Astrocyte of the cerebellum (primary cell): ENCODE measurements at regions not wholly inside any gene's neighbourhood (a gene's known extent, or its start where the extent isn't known, plus 50 kb on each side); places are given as distances from the start of the nearest gene placed in this dataset.
A peak's percentile ranks its signal among the peaks of the same experiment; 100 is the strongest.

Experiments used
- DNase-seq: peaks from one replicate; pipeline ENCODE4 v3.0.0-alpha.2; 2011; ENCODE audit warnings: low read depth
- H3K4me3 ChIP-seq: 2 replicates; pipeline ENCODE4 v1.5.1; 2011; ENCODE audit warnings: mild to moderate bottlenecking, low read depth, low read length, moderate library complexity
- in situ Hi-C: cut with HindIII; loops from 2 replicates; pipeline ENCODE4 v1.10.0; 2017; ENCODE audit warnings: low sequenced_read_pairs
- TF ChIP-seq, protein P1 (sequence below): IDR thresholded peaks from 2 replicates; pipeline ENCODE4 v1.5.1; 2012; ENCODE audit warnings: low read length, low read depth, moderate library complexity, mild to moderate bottlenecking; ENCODE audit errors: missing control alignments

DNA sequence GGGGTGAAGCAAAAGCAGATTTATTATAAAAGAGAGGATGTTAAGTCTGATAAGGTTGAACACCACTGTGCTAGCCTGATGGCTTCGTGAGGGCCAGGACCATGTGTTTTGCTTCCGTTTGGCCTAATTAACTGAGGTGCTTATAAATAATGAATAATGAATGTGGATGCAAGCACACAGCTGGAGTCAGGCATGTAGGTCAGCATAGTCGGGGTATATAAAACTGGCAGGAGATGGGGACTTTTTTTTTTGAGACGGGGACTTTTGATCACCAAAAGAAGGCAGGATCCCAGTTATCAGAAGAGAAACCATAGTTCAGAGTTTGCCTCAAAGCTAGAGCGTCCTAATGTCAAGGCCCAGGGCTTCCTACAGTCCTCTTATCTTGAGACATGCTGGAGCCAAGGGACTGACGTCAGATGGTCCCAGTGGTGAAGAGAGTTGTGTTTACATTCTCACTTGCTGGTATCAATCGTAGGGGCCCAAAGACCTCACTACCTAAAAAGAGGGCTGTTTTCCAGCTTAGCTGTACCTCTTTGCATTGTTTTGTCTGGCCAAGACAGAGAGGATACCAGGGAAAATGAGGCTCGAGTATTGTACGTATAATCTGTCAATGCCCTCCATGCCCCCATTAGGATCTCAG, 50.4 kb downstream of the RTL9 start:
- DNase-seq: no peak
- TF ChIP-seq, protein P1, sequence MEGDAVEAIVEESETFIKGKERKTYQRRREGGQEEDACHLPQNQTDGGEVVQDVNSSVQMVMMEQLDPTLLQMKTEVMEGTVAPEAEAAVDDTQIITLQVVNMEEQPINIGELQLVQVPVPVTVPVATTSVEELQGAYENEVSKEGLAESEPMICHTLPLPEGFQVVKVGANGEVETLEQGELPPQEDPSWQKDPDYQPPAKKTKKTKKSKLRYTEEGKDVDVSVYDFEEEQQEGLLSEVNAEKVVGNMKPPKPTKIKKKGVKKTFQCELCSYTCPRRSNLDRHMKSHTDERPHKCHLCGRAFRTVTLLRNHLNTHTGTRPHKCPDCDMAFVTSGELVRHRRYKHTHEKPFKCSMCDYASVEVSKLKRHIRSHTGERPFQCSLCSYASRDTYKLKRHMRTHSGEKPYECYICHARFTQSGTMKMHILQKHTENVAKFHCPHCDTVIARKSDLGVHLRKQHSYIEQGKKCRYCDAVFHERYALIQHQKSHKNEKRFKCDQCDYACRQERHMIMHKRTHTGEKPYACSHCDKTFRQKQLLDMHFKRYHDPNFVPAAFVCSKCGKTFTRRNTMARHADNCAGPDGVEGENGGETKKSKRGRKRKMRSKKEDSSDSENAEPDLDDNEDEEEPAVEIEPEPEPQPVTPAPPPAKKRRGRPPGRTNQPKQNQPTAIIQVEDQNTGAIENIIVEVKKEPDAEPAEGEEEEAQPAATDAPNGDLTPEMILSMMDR: no peak
- in situ Hi-C loops: loop anchor here (25.0 kb wide), 1 partner anchor 222 kb away; no protein-coding TSS in a partner anchor
- H3K4me3 ChIP-seq: no peak overlapping the region

DNA sequence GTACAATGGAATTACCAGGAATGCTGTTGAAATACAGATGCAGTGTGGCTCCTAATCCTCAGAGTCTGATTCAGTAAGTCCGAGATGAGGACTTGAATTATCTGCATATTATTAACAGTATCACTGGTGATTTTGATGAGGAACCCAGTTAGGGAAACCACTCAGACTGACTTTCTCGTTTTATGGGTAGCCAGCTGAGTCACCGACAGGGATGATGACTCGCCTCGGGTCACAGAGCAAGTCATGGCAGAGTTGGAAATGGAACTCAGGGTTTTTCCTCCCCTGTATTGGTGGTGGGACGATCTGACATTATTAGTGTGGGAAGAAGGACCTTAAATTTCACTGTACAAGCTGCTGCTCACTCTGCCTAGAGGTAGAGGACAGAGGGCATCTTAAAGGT, 51.3 kb downstream of the RTL9 start:
- in situ Hi-C loops: loop anchor here (25.0 kb wide), 1 partner anchor 223 kb away; no protein-coding TSS in a partner anchor
- DNase-seq: no peak
- H3K4me3 ChIP-seq: no peak overlapping the region
- TF ChIP-seq, protein P1: no peak

DNA sequence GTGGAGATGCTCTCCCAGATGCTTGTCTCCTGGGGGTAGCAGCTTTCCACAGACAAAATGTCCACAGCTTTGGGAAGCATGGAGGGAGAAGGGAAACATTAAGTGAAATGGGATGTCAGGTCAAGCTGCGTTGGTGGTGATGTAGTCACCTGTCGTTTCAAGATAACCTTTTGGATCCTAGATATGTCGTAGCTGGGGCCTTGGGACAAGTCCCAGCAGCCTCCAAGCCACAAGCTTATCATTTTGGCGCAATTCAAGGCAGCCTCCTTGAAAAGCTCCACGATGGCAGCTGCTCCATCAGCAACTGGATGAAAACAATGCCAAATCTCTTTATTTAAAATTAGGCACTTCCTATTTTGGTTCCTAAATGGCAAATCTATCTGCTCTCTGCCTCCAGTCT, 52.0 kb downstream of the RTL9 start:
- no peak for DNase-seq
- in situ Hi-C loops: loop anchor here (25.0 kb wide), 1 partner anchor 223 kb away; no protein-coding TSS in a partner anchor

DNA sequence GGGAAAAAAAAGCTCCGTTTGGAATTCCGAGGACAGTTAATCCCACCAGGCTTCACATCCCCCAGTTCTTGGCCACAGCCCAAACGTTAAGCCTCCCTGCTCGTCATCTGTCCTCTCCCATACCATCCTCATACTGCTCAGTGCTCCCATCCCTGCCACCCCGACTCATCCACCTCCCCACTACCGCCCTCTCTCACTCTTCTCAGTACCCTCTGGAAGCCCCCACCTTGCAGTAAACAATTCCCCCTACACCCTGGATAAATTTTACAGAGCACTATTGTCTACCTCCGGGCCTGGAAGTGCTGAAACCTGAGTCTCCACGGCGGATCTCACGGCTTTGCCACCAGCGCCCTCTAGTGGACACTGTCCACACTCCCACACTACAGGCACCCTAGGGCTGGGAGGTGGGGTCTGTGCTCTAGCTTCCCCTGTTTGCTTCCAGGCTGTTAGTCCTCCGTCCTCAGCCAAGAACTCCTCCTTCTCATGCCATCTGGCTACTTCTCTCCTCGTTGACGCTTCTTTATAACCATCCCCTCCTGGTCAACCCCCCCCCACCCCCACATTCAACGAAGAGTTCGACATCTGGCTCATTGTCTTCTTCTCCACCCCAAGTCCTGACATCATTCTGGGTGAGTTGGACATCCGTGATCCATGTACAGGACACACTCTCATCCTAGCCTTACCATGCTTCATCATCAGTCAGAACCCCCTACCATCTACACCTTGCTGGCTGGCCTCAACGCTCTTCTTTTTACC, 54.5 kb downstream of the RTL9 start:
- in situ Hi-C loops: loop anchor here (25.0 kb wide), 1 partner anchor 226 kb away; no protein-coding TSS in a partner anchor
- TF ChIP-seq, protein P1: peak; percentile 79
- peak; percentile 28 for DNase-seq
- H3K4me3 ChIP-seq: no peak overlapping the region

More for the DNA sequence above, 52.0 kb downstream of the RTL9 start:
- no peak overlapping the region for H3K4me3 ChIP-seq
- TF ChIP-seq, protein P1: no peak

DNA sequence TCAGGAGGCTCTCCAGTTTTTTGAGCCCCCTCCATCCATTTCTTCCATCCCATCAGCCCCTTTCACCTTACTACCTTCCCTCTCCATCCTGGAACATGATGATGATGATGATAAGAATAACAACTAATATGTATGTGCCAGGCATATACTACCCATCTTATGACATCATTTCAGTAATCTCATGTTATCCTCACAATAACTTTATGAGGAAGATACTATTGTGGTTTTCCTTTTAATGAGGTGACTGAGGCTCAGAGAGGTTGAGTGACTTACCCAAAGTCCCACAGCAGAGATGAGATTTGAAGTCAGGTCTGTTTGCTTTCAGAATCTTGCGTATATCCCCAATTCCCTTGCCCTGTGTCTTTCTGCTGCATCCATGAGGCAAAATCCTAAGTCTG, 55.1 kb downstream of the RTL9 start:
- no peak overlapping the region for H3K4me3 ChIP-seq
- TF ChIP-seq, protein P1: no peak
- no peak for DNase-seq
- in situ Hi-C loops: loop anchor here (25.0 kb wide), 1 partner anchor 226 kb away; no protein-coding TSS in a partner anchor

DNA sequence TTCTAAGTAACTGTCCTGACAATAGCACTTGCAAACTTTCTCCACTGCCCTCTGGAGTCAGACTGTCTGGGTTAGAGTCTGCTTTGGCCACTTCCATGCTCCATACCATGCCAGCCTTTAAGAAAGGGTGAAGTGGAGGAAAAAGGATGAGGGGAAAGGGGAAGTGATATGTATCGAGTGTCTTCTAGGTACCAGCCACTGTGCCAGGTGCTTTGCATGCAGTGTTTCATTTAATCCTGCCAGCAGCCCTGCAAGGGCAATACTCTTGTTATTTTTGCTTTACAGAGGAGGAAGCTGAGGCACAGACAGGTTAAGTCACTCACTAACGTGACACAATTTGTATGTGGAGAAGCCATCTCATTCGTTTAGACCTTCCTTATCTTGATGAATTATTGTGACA, 55.6 kb downstream of the RTL9 start:
- no peak overlapping the region for H3K4me3 ChIP-seq
- TF ChIP-seq, protein P1: no peak
- DNase-seq: no peak
- in situ Hi-C loops: loop anchor here (25.0 kb wide), 1 partner anchor 227 kb away; no protein-coding TSS in a partner anchor
